SH-SY5Y (cell line): ENCODE measurements at regions not wholly inside any gene's neighbourhood (a gene's known extent, or its start where the extent isn't known, plus 50 kb on each side); places are given as distances from the start of the nearest gene placed in this dataset.

ENCODE experiments used
- GATA2 ChIP-seq: IDR thresholded peaks from 2 replicates; pipeline ENCODE4 v1.6.1; 2011; ENCODE audit warnings: mild to moderate bottlenecking, low read depth, low read length
- GATA3 ChIP-seq: IDR thresholded peaks from 2 replicates; pipeline ENCODE4 v1.6.1; 2011; ENCODE audit warnings: low read depth, mild to moderate bottlenecking, low read length, moderate library complexity

- no peak for TF ChIP-seq GATA2
- TF ChIP-seq GATA3 = no peak
Measured at GRCh38 chr20:58019850-58020625, 208.4 kb downstream of the ANKRD60 start.
